CD4-positive, alpha-beta T cell treated with Interleukin-4 for 1 hour (primary cell): ENCODE measurements at regions not wholly inside any gene's neighbourhood (a gene's known extent, or its start where the extent isn't known, plus 50 kb on each side); places are given as distances from the start of the nearest gene placed in this dataset.

Source experiments
- DNase-seq, 2 donors: peaks; one replicate each; pipeline ENCODE4 v3.0.0-alpha.2; 2020 to 2022

- DNase-seq = no peak
Observed at GRCh38 chr3:66692766-66693150, 191.9 kb upstream of the LRIG1 start.

GRCh38 chr3:66693461-66694031 lies 192.7 kb upstream of the LRIG1 start:
- no peak for DNase-seq

DNA sequence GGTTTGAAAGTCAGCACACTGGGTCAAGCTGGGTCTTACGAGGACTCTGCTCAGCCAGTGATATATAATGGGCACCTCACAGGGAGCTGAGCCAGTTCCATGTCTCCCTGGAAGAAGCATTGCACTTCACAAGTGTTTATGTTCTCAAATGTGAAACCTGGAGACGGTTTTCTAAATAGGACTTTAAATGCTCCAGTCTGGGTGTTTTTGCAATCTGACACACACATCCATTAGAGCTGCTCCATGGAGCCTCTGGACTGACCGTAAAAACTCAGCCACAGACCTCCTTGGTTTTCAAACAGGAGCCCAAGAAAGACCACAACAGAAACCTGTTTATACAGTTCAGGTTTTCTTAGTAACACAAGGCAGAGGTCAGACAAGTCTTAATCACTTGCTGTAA lies 201.3 kb upstream of the LRIG1 start:
- DNase-seq = no peak

DNA sequence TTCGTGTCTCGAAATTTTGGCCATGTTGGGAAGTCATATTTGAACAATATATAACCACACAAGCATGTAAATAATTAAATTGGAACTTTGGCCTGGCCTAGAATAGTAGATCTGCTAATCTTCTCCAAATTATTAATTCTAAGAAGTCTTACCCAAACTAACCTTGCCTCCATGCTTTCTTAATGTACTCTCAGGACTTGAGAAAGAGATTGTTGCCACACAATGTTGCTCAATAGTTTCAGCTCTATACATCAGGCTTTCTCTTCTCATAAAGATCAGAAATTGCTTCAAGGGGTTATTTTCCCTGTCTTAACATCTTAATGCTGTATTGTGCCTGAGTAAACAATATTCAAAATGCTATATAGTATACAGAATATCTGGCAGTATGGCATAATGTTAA lies 202.7 kb upstream of the LRIG1 start:
- no peak for DNase-seq

GRCh38 chr3:66705076-66705475 lies 204.3 kb upstream of the LRIG1 start:
- no peak for DNase-seq

DNA sequence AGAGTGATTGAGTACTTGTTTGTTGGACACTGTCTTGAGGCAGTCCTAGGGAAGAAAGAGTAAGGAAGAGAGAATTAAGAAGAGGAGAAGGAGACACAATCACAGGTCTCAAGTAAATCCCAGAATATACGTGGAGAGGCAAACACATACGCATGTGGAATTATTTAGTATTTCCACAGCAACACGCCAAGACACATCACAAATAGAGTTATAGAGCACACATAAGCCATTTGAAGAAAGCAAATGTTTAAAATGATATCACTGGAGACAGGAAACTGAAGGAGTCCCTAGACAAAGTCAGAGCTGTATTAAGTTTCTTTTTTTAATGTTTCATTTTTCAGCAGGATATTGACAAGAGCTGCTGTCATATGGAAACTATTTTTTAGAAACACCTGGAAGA lies 206.1 kb upstream of the LRIG1 start:
- no peak for DNase-seq

GRCh38 chr3:66709532-66709931 lies 208.7 kb upstream of the LRIG1 start:
- DNase-seq = no peak

DNA sequence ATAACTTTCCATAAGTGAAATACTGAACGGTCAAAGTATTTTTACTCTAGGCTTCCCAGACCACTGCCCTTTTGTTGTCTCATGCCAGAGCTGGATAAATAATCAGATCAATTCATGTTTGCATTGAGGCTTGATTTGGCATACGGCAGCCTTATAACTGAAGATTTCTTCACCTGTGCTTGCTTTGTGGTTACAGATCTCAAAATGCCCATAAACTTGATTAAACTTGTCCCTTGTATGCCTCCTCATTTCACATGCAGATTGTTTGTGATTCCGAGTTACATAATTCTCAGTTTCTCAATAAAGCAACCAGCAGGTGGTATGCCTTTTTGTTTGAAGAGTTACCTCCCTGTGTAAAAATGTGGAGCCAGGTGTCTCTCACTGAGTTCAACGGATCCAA lies 211.4 kb upstream of the LRIG1 start:
- DNase-seq = no peak

DNA sequence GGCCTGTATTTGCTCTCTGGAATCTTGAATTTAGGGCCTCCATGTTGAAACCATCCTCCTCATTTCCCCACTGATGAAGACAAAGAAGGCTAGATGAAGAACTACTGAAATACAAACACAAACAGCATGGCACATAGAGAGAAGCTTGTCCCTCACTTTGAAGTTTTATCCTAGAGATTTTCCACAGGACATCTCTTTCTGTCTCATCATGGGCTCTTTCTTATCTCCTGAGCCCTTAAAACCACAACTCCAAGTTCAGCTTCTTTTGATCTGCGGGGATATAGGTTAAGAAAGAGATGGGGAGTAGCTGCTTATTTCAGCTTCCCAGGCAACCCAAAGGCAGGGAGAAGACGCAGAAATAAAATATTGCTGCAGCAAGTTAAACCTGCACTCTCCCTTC lies 213.1 kb upstream of the LRIG1 start:
- no peak for DNase-seq

- no peak for DNase-seq
Observed at GRCh38 chr3:66715806-66716205, 215.0 kb upstream of the LRIG1 start.

DNA sequence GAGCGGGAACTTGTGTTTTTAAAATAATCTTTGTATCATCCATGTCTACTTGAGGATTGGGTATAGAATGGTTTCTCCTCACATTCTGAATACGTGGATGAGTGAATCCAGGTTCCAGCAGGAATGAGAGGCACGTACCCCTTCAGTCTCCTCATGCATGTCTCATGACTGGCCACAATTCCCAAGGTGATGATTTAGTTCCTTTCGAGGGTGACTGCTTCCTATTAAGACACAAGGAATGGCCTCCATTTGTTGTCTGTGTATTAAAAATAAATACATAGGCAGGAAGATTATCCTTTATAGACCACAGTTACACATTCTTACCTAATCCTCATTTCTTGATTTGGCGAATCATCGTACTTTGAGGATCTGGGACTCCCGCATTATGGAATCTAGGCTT lies 217.0 kb upstream of the LRIG1 start:
- no peak for DNase-seq

GRCh38 chr3:66719796-66720356 lies 219.1 kb upstream of the LRIG1 start:
- DNase-seq = no peak

- DNase-seq = no peak
Observed at GRCh38 chr3:66720508-66720907, 219.7 kb upstream of the LRIG1 start.

DNA sequence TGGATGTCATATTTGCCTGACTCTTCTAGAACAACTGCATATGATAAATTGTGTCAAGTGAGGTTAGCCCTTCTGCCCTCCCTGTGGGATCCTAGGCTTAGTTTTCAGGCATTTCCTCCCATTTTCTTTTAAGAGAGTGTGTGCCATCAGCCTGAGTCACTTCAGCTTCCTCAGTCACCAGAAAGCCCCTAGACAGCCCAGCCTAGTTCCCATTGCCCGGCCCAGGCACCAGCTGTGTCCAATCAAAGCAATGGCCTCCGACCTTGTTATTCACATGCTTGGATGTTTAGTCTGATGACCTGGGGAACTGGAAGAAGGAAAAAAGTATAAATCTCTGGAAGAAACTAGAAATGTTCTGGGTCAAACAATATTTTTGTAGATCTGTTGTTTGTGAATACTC lies 221.9 kb upstream of the LRIG1 start:
- DNase-seq = no peak

DNA sequence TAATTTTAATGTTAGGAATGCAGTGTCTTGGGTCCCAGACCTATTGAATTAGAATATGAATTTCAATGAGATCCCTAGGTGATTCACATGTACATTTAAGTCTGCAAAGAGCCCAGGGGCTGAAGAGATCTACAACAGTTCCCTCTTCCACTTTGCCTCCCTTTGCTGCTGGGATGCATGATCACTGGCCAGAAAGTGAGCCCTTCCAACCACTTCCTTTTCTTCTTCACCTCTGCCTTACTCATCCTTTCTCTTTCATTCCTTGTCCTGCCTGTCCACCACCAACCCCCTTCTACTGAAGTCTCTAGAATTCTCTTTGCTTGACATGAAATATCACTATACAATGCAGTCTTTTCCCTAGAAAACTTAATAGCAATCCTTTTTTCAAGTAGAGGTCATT lies 222.4 kb upstream of the LRIG1 start:
- DNase-seq = no peak

- no peak for DNase-seq
Observed at GRCh38 chr3:66729687-66730393, 229.0 kb upstream of the LRIG1 start.

- no peak for DNase-seq
Observed at GRCh38 chr3:66738625-66739365, 238.0 kb upstream of the LRIG1 start.

DNA sequence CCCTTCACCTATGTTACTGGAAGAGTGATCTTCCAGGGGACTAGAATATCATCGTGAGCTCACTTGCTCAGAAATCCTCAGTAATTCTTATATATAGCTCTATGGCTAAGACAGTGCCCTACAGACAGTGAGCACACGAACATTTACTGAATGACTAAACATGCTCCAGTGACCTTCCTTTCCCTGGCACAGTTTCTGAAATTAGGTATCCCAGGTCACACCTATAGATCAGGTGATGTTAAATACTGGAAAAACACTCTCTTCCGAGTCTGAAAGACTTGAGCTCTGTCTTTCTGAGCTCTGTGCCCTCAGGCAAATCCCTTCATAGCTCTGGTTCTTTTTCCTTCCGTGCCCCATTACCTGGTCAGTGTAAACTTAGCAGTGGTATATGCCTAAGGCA lies 239.4 kb upstream of the LRIG1 start:
- no peak for DNase-seq

DNA sequence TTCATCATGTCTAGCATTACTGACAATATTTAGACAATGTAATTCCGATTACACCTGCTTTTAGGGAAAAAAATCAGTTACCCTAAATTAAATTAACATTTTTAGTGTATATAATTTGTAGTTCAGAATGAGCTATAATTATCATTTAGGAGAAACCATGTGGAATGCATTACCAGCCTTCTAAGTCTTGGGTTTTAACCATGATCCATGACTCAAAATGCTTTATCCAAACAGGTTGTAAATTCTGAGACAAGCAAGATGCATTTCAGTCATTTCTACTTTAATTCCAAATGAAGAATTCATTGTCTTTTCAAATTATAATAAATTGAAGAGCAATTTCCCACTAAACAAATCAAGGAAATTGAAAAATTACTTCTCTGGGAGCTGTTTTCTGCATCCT lies 243.7 kb upstream of the LRIG1 start:
- DNase-seq = no peak

GRCh38 chr3:66744986-66745385 lies 244.2 kb upstream of the LRIG1 start:
- no peak for DNase-seq

GRCh38 chr3:66747261-66747660 lies 246.4 kb upstream of the LRIG1 start:
- no peak for DNase-seq

- no peak for DNase-seq
Observed at GRCh38 chr3:66747696-66748095, 246.9 kb upstream of the LRIG1 start.

DNA sequence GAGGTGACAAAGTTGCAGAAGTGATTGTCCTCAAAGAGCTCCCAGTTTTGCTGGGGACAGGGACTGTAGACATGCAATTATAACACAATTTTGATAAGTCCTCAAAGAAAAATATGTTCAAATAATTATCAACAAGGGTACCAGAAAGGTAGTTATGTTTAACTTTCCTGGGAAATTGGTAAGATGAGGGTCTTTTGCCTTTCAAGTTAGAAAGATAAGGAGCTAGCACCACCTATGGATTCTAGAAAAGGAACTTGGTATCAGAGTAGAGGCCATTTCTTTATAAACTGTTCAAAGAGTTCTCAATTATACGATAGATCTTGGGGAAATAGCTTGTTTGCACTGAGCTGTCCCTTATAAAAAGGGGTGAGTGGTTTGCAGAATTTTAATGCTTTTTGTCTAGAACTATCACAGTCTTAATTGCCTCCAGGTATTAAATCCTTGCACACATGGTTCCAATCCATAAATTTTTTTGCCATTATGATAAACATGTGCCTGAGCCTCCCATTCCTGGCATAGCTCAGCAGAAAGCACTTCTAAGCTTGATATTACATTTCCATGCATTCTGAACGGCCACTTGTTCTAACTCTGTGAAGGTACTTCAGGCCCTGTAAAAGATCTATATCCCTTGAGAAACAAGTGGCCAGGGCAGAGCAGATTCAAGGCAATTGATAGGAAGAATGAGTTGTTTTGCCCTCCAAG lies 247.5 kb upstream of the LRIG1 start:
- DNase-seq = no peak

DNA sequence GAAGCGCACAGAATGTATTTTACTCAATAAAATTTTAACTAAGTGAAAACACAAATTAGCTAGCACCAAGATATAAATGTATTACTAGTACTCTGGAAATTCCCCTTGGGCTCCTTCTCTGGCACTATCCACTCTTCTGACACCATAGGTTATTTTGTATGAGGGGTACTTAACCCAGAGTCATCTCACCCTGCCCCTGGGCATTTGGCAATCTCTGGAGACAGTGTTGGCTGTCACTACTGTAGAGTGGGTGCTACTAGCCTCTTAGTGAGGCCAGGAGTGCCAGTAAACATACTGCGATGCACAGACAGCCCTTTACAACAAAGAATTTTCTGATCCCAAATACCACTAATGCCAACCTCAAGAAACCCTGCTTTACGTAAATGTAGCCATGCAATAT lies 246.3 kb upstream of the KBTBD8 start:
- DNase-seq = no peak
